D721Med (cell line): ENCODE measurements at regions not wholly inside any gene's neighbourhood (a gene's known extent, or its start where the extent isn't known, plus 50 kb on each side); places are given as distances from the start of the nearest gene placed in this dataset.

ENCODE experiments used
- DNase-seq: peaks from one replicate; pipeline ENCODE4 v3.0.0; 2011; ENCODE audit warnings: low spot score; ENCODE audit not compliant: insufficient read length
- FAIRE-seq: peaks from 2 replicates; lab custom pipeline; 2011; peaks lifted over from hg19 to GRCh38; lab: Jason Lieb, UNC
- CTCF ChIP-seq: IDR thresholded peaks from 2 replicates; pipeline ENCODE4 v1.5.1; 2012; ENCODE audit warnings: mild to moderate bottlenecking, control low read depth; ENCODE audit not compliant: insufficient read depth; ENCODE audit errors: missing control alignments

GRCh38 chr1:22340066-22340465 is 111.6 kb upstream of the ZBTB40 start:
- FAIRE-seq (no peak), DNase-seq (no peak)
- TF ChIP-seq CTCF: no peak

- TF ChIP-seq CTCF: no peak
- FAIRE-seq: no peak
- DNase-seq: no peak
Measured at GRCh38 chr1:22340873-22341272, 110.8 kb upstream of the ZBTB40 start.

- no peak for TF ChIP-seq CTCF
- FAIRE-seq (no peak), DNase-seq (no peak)
Measured at GRCh38 chr1:22341791-22342605, 109.7 kb upstream of the ZBTB40 start.

GRCh38 chr1:22342734-22343191 is 108.9 kb upstream of the ZBTB40 start:
- no peak for FAIRE-seq
- no peak for TF ChIP-seq CTCF
- no peak for DNase-seq

GRCh38 chr1:22343456-22344328 is 108.0 kb upstream of the ZBTB40 start:
- FAIRE-seq (no peak), DNase-seq (no peak)
- TF ChIP-seq CTCF: no peak

GRCh38 chr1:22344329-22344630 is 107.4 kb upstream of the ZBTB40 start:
- TF ChIP-seq CTCF: no peak
- FAIRE-seq (no peak), DNase-seq (no peak)
